Uterus (tissue), 3 donors: ENCODE measurements at regions not wholly inside any gene's neighbourhood (a gene's known extent, or its start where the extent isn't known, plus 50 kb on each side); places are given as distances from the start of the nearest gene placed in this dataset.

Source experiments
- DNase-seq, 2 donors: peaks; one replicate each; pipeline ENCODE4 v3.0.0-alpha.2; 2019 to 2020
- H3K27ac ChIP-seq, 2 donors: fragments of 200-600 bp; sonication (generic); 1 replicate in 1 of 2; 2 replicates in 1 of 2; pipeline ENCODE4 v1.5.1; 2016 to 2018
- H3K27me3 ChIP-seq, 2 donors: fragments of 200-600 bp; sonication (generic); one replicate each; pipeline ENCODE4 v1.5.1; 2018 to 2019; ENCODE audit warnings: control low read depth in 1 of 2
- H3K36me3 ChIP-seq, 2 donors: fragments of 200-600 bp; sonication (generic); one replicate each; pipeline ENCODE4 v1.5.1; 2019; ENCODE audit warnings: control low read depth in 1 of 2
- H3K4me1 ChIP-seq, 2 donors: fragments of 200-600 bp; sonication (generic); one replicate each; pipeline ENCODE4 v1.5.1; 2018 to 2019; ENCODE audit warnings: control low read depth in 1 of 2
- H3K4me3 ChIP-seq, 2 donors: fragments of 200-600 bp; sonication (generic); 1 replicate in 1 of 2; 2 replicates in 1 of 2; pipeline ENCODE4 v1.5.1; 2018 to 2019; ENCODE audit warnings: mild to moderate bottlenecking in 1 of 2
- H3K9me3 ChIP-seq, 2 donors: fragments of 200-600 bp; sonication (generic); one replicate each; pipeline ENCODE4 v1.5.1; 2019; ENCODE audit warnings: control low read depth in 1 of 2
- POLR2A ChIP-seq, 2 donors: fragments of 450-650 bp; IDR thresholded peaks; one replicate each; pipeline ENCODE4 v1.6.1; 2016; ENCODE audit warnings: antibody characterized with exemption in 2 of 2, mild to moderate bottlenecking in 1 of 2, moderate library complexity in 1 of 2
- intact Hi-C: fragments of 100-400 bp; cut with DNase I; formaldehyde crosslinking; loops from one replicate; pipeline ENCODE4 v1.15.1; 2023; ENCODE audit warnings: low total_unique reads
- TF ChIP-seq, protein P1 (sequence below), 4 experiments: fragments of 200-600 bp in 2 of 4; fragments of 450-650 bp in 2 of 4; sonication (generic) in 2 of 4; IDR thresholded peaks; one replicate each; pipeline ENCODE4 v1.5.1; 2016 to 2019; ENCODE audit warnings: antibody characterized with exemption in 4 of 4, mild to moderate bottlenecking in 2 of 4, moderate library complexity in 1 of 4
- donor health status: DM: yes; HTN: yes; CAD: no.

DNA sequence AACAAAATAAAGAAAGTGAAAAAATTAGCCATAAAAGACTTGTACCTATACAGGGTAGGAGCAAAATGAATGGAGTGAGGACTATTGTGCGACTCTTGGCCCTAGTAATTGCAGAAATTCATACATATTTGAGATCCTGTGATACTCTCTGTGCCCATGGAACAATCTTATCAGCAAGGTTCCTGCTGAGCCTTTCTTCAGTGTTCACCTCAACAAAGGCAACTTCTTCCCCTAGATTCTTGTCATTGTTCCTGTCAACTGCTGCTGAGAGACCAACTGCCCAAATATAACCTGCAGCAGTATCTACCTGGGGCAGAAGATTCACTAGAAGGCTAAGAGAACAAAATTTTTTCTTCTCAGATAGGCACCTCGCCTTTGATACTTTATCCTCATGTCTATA, 187.4 kb downstream of the NEBL start:
- Histone ChIP-seq H3K9me3 (no peaks in the 10 kb centered on the region), H3K4me1 (no peaks in the 10 kb centered on the region), H3K27me3 (no peaks in the 10 kb centered on the region), H3K27ac (no peak overlapping the region), H3K36me3 (no peaks in the 10 kb centered on the region), H3K4me3 (no peak overlapping the region)
- TF ChIP-seq POLR2A (IDR thresholded peaks at IDR 0.05) = no peak
- TF ChIP-seq, protein P1, sequence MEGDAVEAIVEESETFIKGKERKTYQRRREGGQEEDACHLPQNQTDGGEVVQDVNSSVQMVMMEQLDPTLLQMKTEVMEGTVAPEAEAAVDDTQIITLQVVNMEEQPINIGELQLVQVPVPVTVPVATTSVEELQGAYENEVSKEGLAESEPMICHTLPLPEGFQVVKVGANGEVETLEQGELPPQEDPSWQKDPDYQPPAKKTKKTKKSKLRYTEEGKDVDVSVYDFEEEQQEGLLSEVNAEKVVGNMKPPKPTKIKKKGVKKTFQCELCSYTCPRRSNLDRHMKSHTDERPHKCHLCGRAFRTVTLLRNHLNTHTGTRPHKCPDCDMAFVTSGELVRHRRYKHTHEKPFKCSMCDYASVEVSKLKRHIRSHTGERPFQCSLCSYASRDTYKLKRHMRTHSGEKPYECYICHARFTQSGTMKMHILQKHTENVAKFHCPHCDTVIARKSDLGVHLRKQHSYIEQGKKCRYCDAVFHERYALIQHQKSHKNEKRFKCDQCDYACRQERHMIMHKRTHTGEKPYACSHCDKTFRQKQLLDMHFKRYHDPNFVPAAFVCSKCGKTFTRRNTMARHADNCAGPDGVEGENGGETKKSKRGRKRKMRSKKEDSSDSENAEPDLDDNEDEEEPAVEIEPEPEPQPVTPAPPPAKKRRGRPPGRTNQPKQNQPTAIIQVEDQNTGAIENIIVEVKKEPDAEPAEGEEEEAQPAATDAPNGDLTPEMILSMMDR (IDR thresholded peaks at IDR 0.05) = no peak
- intact Hi-C loops = no loop called here
- DNase-seq = no peak

DNA sequence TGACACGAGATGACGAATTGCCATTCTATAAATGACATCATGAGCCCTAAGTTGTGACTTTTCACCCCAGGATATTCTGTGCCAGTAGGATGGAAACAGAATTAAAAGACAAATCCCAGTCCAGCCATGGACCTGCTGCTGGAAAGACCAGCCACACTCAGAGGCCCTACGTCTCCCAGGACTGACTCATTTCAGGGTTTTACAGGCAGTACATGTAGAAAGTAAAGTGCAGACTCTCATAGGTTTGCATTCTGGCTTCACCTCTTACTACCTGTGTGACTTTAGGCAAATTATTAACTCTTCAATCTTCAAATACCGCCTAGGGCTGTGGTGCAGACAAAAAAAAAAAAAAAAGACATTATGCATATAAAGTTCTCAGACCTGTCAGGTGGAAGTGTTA, 188.8 kb downstream of the NEBL start:
- Histone ChIP-seq H3K27ac (no peak overlapping the region), H3K36me3 (no peaks in the 10 kb centered on the region), H3K4me3 (no peak overlapping the region), H3K9me3 (no peaks in the 10 kb centered on the region), H3K4me1 (no peaks in the 10 kb centered on the region), H3K27me3 (no peaks in the 10 kb centered on the region)
- intact Hi-C loops = no loop called here
- DNase-seq = no peak
- TF ChIP-seq POLR2A (IDR thresholded peaks at IDR 0.05) = no peak
- TF ChIP-seq, protein P1 (IDR thresholded peaks at IDR 0.05) = no peak

DNA sequence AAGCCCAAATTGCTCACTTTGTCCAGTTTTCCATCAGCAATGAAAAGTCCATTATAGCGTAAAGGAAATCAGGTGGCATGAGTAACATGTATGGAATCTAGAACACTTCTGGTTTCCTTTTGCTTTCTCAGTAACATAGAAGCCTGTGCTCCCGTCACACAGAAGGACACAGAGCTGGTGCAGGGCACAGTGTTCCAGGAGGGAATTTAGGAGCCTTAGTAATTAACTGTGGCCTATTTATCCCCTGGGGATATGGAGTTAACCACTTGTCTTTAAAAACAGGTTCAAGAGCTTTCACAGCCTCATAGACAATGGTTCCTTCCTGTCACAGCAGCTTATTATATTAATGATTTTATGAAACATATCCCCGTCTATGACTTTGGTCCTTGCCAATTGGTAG, 189.9 kb downstream of the NEBL start:
- no peaks in the 10 kb centered on the region for H3K9me3 ChIP-seq
- H3K4me1 ChIP-seq = no peaks in the 10 kb centered on the region
- no peaks in the 10 kb centered on the region for H3K27me3 ChIP-seq
- H3K36me3 ChIP-seq = no peaks in the 10 kb centered on the region
- intact Hi-C loops = no loop called here
- no peak overlapping the region for H3K27ac ChIP-seq
- DNase-seq = no peak
- TF ChIP-seq, protein P1 (IDR thresholded peaks at IDR 0.05) = no peak
- no peak for TF ChIP-seq POLR2A (IDR thresholded peaks at IDR 0.05)
- no peak overlapping the region for H3K4me3 ChIP-seq

DNA sequence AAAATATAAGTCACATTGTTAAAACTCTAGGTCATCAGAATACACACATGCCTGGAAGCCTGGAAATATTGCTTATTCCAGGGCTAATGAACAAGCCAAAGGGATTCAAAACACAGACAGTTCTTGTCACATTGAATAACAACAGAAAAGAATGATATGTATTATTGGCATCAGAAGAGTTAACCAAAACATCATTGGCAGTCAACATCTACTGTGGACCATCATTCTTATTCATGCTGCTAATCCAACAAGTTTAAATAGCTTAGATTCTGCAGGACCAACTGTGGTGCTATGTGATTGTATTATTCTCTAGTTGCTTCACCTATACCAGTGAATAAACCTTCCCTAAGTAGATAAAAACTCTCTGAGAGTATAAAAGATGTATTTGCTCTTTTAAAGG, 198.3 kb downstream of the NEBL start:
- no peak for TF ChIP-seq POLR2A (IDR thresholded peaks at IDR 0.05)
- TF ChIP-seq, protein P1 (IDR thresholded peaks at IDR 0.05) = no peak
- no peak for DNase-seq
- Histone ChIP-seq H3K4me3 (no peak overlapping the region), H3K9me3 (no peaks in the 10 kb centered on the region), H3K4me1 (no peaks in the 10 kb centered on the region), H3K36me3 (no peaks in the 10 kb centered on the region), H3K27ac (no peak overlapping the region), H3K27me3 (no peaks in the 10 kb centered on the region)
- intact Hi-C loops = no loop called here

DNA sequence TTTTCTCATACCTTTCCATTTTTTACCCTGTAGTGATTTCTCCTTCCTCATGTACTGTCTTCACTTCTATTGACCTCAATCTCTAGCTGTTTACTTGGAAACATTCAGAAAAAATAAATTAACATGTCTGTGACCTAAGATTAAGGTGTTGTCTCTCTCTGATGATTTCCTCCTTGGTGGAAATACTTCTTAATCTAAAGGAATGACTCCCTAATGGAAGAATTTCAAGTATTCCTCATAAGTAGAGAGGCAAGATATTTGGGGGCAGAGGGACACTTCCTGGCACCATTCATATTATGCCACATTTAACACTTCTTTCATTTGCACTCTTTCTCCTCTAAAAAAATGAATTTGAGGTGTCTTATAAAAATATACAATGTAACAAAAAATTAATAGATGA, 202.8 kb downstream of the NEBL start:
- TF ChIP-seq, protein P1 (IDR thresholded peaks at IDR 0.05) = no peak
- no peak for TF ChIP-seq POLR2A (IDR thresholded peaks at IDR 0.05)
- Histone ChIP-seq H3K4me1 (no peaks in the 10 kb centered on the region), H3K9me3 (no peaks in the 10 kb centered on the region), H3K27me3 (no peaks in the 10 kb centered on the region), H3K4me3 (no peak overlapping the region), H3K27ac (no peak overlapping the region), H3K36me3 (no peaks in the 10 kb centered on the region)
- intact Hi-C loops = no loop called here
- no peak for DNase-seq
